Keratinocyte (primary cell): ENCODE measurements at regions not wholly inside any gene's neighbourhood (a gene's known extent, or its start where the extent isn't known, plus 50 kb on each side); places are given as distances from the start of the nearest gene placed in this dataset.

Source experiments
- EZH2 ChIP-seq: IDR thresholded peaks from one replicate; pipeline ENCODE4 v1.6.1; 2012; ENCODE audit warnings: inconsistent platforms, mild to moderate bottlenecking, low read length, moderate library complexity
- TF ChIP-seq, protein P1 (sequence below), 3 experiments: IDR thresholded peaks in 1 of 3; conservative IDR thresholded peaks in 1 of 3; optimal IDR thresholded peaks in 1 of 3; 2 replicates in 2 of 3; 3 replicates in 1 of 3; pipeline versions ENCODE3 to v1.5.1; 2011; ENCODE audit warnings: low read length in 3 of 3, mild to moderate bottlenecking in 3 of 3, moderate library complexity in 2 of 3, control low read depth in 1 of 3, inconsistent platforms in 1 of 3; ENCODE audit not compliant: insufficient read depth in 2 of 3; ENCODE audit errors: extremely low read depth in 1 of 3

DNA sequence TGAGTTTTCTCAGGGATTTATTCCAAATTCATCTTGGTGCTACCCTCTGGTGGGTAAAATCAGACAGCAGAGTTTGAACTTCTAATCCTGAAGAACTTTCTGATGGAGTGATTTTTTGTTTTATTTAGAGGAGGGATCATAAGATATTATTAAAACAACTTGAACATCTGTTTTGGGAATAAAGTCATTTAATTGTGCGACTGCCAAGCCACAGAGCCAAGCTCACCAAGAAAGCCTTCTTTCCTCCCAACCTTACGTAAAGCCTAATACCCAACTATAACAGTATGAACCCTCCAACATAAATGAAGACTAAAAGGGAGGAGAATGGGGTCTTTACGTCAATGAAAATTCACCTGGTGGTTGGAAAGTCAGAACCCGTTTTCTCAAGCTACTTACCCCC, 205.5 kb upstream of the IGF1 start:
- TF ChIP-seq, protein P1, sequence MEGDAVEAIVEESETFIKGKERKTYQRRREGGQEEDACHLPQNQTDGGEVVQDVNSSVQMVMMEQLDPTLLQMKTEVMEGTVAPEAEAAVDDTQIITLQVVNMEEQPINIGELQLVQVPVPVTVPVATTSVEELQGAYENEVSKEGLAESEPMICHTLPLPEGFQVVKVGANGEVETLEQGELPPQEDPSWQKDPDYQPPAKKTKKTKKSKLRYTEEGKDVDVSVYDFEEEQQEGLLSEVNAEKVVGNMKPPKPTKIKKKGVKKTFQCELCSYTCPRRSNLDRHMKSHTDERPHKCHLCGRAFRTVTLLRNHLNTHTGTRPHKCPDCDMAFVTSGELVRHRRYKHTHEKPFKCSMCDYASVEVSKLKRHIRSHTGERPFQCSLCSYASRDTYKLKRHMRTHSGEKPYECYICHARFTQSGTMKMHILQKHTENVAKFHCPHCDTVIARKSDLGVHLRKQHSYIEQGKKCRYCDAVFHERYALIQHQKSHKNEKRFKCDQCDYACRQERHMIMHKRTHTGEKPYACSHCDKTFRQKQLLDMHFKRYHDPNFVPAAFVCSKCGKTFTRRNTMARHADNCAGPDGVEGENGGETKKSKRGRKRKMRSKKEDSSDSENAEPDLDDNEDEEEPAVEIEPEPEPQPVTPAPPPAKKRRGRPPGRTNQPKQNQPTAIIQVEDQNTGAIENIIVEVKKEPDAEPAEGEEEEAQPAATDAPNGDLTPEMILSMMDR (optimal IDR thresholded peaks at IDR 0.05 in 1 of 3, IDR thresholded peaks at IDR 0.05 in 1 of 3, conservative IDR thresholded peaks at IDR 0.05 in 1 of 3; ENCODE audit: extremely low read depth in 1 of 3, insufficient read depth in 2 of 3, low read length in 3 of 3) = no peak
- TF ChIP-seq EZH2 = no peak
